ENCODE measurements at regions not wholly inside any gene's neighbourhood (a gene's known extent, or its start where the extent isn't known, plus 50 kb on each side); places are given as distances from the start of the nearest gene placed in this dataset.

DNA sequence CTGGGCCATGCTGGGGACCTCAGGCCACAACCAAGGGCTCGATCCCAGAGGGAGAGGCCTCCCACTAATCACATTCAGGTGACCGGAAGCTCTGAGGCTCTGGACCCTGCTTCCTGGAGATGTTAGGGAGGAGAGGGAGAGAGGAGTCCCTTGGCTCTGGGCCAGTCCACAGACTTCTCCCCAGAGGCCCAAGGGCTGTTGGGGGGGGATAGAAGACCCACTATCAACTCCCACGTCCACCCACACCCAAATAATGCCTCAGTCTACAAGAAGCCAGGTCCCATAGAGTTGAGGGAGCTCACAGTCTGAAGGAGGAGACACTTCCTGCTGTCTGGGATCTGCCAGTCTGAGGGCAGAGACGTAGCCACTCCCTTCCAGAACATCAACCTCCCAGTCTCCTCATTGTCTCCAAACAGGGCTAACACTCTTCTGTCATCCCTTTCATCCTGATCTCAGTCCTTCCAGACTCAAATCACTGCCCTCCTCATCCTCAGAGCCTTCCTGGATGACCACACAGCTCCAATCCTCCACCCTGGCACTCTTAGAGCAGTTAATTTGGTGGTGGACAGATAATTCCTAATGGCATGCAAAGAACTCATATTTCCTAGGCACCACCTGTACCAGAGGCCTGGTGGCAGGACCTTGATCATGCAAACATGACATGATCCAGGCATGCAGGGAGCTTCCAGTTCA, 69.9 kb downstream of the MRPL14 start:
- ATAC-seq: no peak
- Histone ChIP-seq H3K4me1 (ENCODE audit: control insufficient read depth, insufficient read depth, low read length) (peaks cover 27% of the 10 kb centered on the region), H3K36me3 (ENCODE audit: control insufficient read depth, insufficient read depth, low read length) (no peaks in the 10 kb centered on the region), H3K27ac (ENCODE audit: low read length) (peak overlapping the region; percentile 83), H3K4me3 (ENCODE audit: low read depth in 2 of 2, low read length in 2 of 2) (no peak overlapping the region), H3K9me3 (ENCODE audit: control insufficient read depth, insufficient read depth, low read depth, low read length) (peaks cover 7% of the 10 kb centered on the region; the same call in 1 of the 2 replicates), H3K27me3 (ENCODE audit: control insufficient read depth, insufficient read depth, low read length) (no peaks in the 10 kb centered on the region)
- in situ Hi-C loops (cut with HindIII; ENCODE audit: low pct_unique_long_range_greater_than_20kb, low sequenced_read_pairs): no loop called here
- intact Hi-C loops (cut with micrococcal nuclease; ENCODE audit: unreplicated experiment): no loop called here
- DNase-seq (ENCODE audit: low read depth, low spot score): no peak
- no TSS peak for BruUV-seq (replicated peaks)
- POLR2A ChIA-PET: no interaction called here
- TF ChIP-seq TCF7L2 (IDR thresholded peaks at IDR 0.05; ENCODE audit: low read depth, low read length) (no peak), CTCF (IDR thresholded peaks at IDR 0.05) (no peak), POLR2AphosphoS5 (IDR thresholded peaks at IDR 0.05; ENCODE audit: low read depth, low read length) (no peak), SIN3A (IDR thresholded peaks at IDR 0.05; ENCODE audit: borderline replicate concordance, insufficient read depth, low read depth, low read length) (no peak)
- TF ChIP-seq, protein P1, sequence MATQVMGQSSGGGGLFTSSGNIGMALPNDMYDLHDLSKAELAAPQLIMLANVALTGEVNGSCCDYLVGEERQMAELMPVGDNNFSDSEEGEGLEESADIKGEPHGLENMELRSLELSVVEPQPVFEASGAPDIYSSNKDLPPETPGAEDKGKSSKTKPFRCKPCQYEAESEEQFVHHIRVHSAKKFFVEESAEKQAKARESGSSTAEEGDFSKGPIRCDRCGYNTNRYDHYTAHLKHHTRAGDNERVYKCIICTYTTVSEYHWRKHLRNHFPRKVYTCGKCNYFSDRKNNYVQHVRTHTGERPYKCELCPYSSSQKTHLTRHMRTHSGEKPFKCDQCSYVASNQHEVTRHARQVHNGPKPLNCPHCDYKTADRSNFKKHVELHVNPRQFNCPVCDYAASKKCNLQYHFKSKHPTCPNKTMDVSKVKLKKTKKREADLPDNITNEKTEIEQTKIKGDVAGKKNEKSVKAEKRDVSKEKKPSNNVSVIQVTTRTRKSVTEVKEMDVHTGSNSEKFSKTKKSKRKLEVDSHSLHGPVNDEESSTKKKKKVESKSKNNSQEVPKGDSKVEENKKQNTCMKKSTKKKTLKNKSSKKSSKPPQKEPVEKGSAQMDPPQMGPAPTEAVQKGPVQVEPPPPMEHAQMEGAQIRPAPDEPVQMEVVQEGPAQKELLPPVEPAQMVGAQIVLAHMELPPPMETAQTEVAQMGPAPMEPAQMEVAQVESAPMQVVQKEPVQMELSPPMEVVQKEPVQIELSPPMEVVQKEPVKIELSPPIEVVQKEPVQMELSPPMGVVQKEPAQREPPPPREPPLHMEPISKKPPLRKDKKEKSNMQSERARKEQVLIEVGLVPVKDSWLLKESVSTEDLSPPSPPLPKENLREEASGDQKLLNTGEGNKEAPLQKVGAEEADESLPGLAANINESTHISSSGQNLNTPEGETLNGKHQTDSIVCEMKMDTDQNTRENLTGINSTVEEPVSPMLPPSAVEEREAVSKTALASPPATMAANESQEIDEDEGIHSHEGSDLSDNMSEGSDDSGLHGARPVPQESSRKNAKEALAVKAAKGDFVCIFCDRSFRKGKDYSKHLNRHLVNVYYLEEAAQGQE (IDR thresholded peaks at IDR 0.05; ENCODE audit: insufficient read depth in 1 of 2, low read depth in 2 of 2, low read length in 1 of 2): no peak
- CTCF ChIA-PET: no interaction called here

GRCh38 chr6:44056392-44057237, 70.6 kb downstream of the MRPL14 start:
- DNase-seq (ENCODE audit: low read depth, low spot score) (no peak), ATAC-seq (no peak)
- CTCF ChIA-PET: no interaction called here
- POLR2A ChIA-PET: no interaction called here
- BruUV-seq (replicated peaks): no TSS peak
- Histone ChIP-seq H3K4me1 (ENCODE audit: control insufficient read depth, insufficient read depth, low read length) (peaks cover 24% of the 10 kb centered on the region), H3K4me3 (ENCODE audit: low read depth in 2 of 2, low read length in 2 of 2) (no peak overlapping the region), H3K27ac (ENCODE audit: low read length) (peak overlapping the region; percentile 83; the same call in 1 of the 2 replicates), H3K9me3 (ENCODE audit: control insufficient read depth, insufficient read depth, low read depth, low read length) (peaks cover 7% of the 10 kb centered on the region; the same call in 1 of the 2 replicates), H3K27me3 (ENCODE audit: control insufficient read depth, insufficient read depth, low read length) (no peaks in the 10 kb centered on the region), H3K36me3 (ENCODE audit: control insufficient read depth, insufficient read depth, low read length) (no peaks in the 10 kb centered on the region)
- in situ Hi-C loops (cut with HindIII; ENCODE audit: low pct_unique_long_range_greater_than_20kb, low sequenced_read_pairs) (no loop called here), intact Hi-C loops (cut with micrococcal nuclease; ENCODE audit: unreplicated experiment) (no loop called here)
- TF ChIP-seq POLR2AphosphoS5 (IDR thresholded peaks at IDR 0.05; ENCODE audit: low read depth, low read length): no peak
- no peak for TF ChIP-seq TCF7L2 (IDR thresholded peaks at IDR 0.05; ENCODE audit: low read depth, low read length)
- TF ChIP-seq, protein P1 (IDR thresholded peaks at IDR 0.05; ENCODE audit: insufficient read depth in 1 of 2, low read depth in 2 of 2, low read length in 1 of 2): no peak

Data from Panc1 (cell line).